DMS114 treated with DMSO at 0.1 percent for 48 hours (cell line): ENCODE measurements at regions not wholly inside any gene's neighbourhood (a gene's known extent, or its start where the extent isn't known, plus 50 kb on each side); places are given as distances from the start of the nearest gene placed in this dataset.
A peak's percentile ranks its signal among the peaks of the same experiment; 100 is the strongest.
"Not testable (repeated sequence)": the region's sequence is repeated elsewhere in the genome, so short reads cannot be mapped to it uniquely, and the experiment has no call there.

Experiments used
- DNase-seq: peaks from one replicate; lab custom pipeline; 2025; ENCODE audit not compliant: unreplicated experiment; lab: John Stamatoyannopoulos, UW

GRCh38 chr1:73859227-73859626 lies 338.7 kb downstream of the LRRIQ3 start:
- DNase-seq, result no peak

- no peak for DNase-seq
Measured at GRCh38 chr1:73854527-73854926, 343.4 kb downstream of the LRRIQ3 start.

- DNase-seq, result no peak
Measured at GRCh38 chr1:73842436-73842835, 355.5 kb downstream of the LRRIQ3 start.

GRCh38 chr1:73839922-73840321 lies 358.1 kb downstream of the LRRIQ3 start:
- DNase-seq, result peak; percentile 26

- DNase-seq, result no peak
Measured at GRCh38 chr1:73832276-73833181, 365.4 kb downstream of the LRRIQ3 start.

GRCh38 chr1:73827283-73827682 lies 370.7 kb downstream of the LRRIQ3 start:
- not testable (repeated sequence) for DNase-seq

- DNase-seq, result no peak
Measured at GRCh38 chr1:73824065-73824464, 373.9 kb downstream of the LRRIQ3 start.

- DNase-seq, result no peak
Measured at GRCh38 chr1:73821520-73821919, 376.5 kb downstream of the LRRIQ3 start.

- no peak for DNase-seq
Measured at GRCh38 chr1:73820843-73821242, 377.1 kb downstream of the LRRIQ3 start.

GRCh38 chr1:73813716-73814115 lies 384.3 kb downstream of the LRRIQ3 start:
- no peak for DNase-seq

- DNase-seq, result no peak
Measured at GRCh38 chr1:73813236-73813635, 384.7 kb downstream of the LRRIQ3 start.

GRCh38 chr1:73811798-73812197 lies 386.2 kb downstream of the LRRIQ3 start:
- no peak for DNase-seq

- DNase-seq, result no peak
Measured at GRCh38 chr1:73804935-73805334, 393.0 kb downstream of the LRRIQ3 start.

GRCh38 chr1:73803380-73803779 lies 394.6 kb downstream of the LRRIQ3 start:
- no peak for DNase-seq

- DNase-seq, result no peak
Measured at GRCh38 chr1:73801912-73802429, 396.0 kb downstream of the LRRIQ3 start.

- DNase-seq, result no peak
Measured at GRCh38 chr1:73800376-73800775, 397.6 kb downstream of the LRRIQ3 start.

- no peak for DNase-seq
Measured at GRCh38 chr1:73789965-73790364, 408.0 kb downstream of the LRRIQ3 start.

GRCh38 chr1:73784026-73784425 lies 413.9 kb downstream of the LRRIQ3 start:
- DNase-seq, result no peak

- no peak for DNase-seq
Measured at GRCh38 chr1:73783352-73783751, 414.6 kb downstream of the LRRIQ3 start.

- DNase-seq, result no peak
Measured at GRCh38 chr1:73782901-73783300, 415.1 kb downstream of the LRRIQ3 start.

- no peak for DNase-seq
Measured at GRCh38 chr1:73781251-73781650, 416.7 kb downstream of the LRRIQ3 start.

GRCh38 chr1:73778471-73778870 lies 419.5 kb downstream of the LRRIQ3 start:
- no peak for DNase-seq

GRCh38 chr1:73775896-73776295 lies 422.1 kb downstream of the LRRIQ3 start:
- DNase-seq, result no peak
